Heart left ventricle (tissue), 13 donors: ENCODE measurements at regions not wholly inside any gene's neighbourhood (a gene's known extent, or its start where the extent isn't known, plus 50 kb on each side); places are given as distances from the start of the nearest gene placed in this dataset.

Source experiments
- CTCF ChIP-seq, 12 donors: fragments of 200-600 bp; sonication (generic) in 4 of 12; IDR thresholded peaks; one replicate each; pipeline versions ENCODE4 v1.5.0 to v1.8.0; 2018 to 2022; ENCODE audit warnings: antibody characterized with exemption in 12 of 12, mild to moderate bottlenecking in 5 of 12
- POLR2A ChIP-seq, 2 donors: fragments of 450-650 bp; IDR thresholded peaks; one replicate each; pipeline ENCODE4 v1.6.1; 2017; ENCODE audit warnings: antibody characterized with exemption in 2 of 2, mild to moderate bottlenecking in 2 of 2, moderate library complexity in 2 of 2
- donor health status: ischemic (EF 13 %, LVEDD 7.1; RV severe dilation, severe dysfunction).
- donor health status: DM: no; HTN: yes; CAD: no.
- donor health status: DM: no; HTN: no; CAD: no.
- donor health status: ischemic (EF 25% LVEDD 6.9; RV normal size, moderate dysfunction).
- donor health status: ischemic (EF 25% LVEDD 5.7; RV mildly dilated, moderate dysfunction).
- donor health status: ischemic (EF 35%, LVEDD 5.7; RV mildly dilated, moderate dysfunction).
- donor health status: nonischemic (EF 11% LVEDD 7.7; RV severe dilation, severe dysfunction).
- donor health status: DM: yes; HTN: yes; CAD: no.
- donor health status: PGD.
- donor health status: ischemic (EF 29% LVEDD 5.4; RV normal size, mild dysfunction).
- donor health status: nonischemic (EF 23%, LVEDD 6.1; RV moderate dilation, normal function).

- TF ChIP-seq CTCF (IDR thresholded peaks at IDR 0.05) (no peak), POLR2A (IDR thresholded peaks at IDR 0.05) (no peak)
Observed at GRCh38 chr6:87826424-87826823, 124.4 kb upstream of the AKIRIN2 start.
